ENCODE measurements at regions not wholly inside any gene's neighbourhood (a gene's known extent, or its start where the extent isn't known, plus 50 kb on each side); places are given as distances from the start of the nearest gene placed in this dataset.

GRCh38 chrX:124239911-124240310 is 92.5 kb upstream of the TEX13D start:
- TF ChIP-seq POLR2A (IDR thresholded peaks at IDR 0.05; ENCODE audit: low read depth, low read length) (no peak), CTCF (conservative IDR thresholded peaks at IDR 0.05; ENCODE audit: low read depth, low read length) (no peak), RAD21 (IDR thresholded peaks at IDR 0.05; ENCODE audit: low read length) (no peak), MXI1 (IDR thresholded peaks at IDR 0.05; ENCODE audit: borderline replicate concordance, low read depth, low read length) (no peak), BHLHE40 (IDR thresholded peaks at IDR 0.05; ENCODE audit: low read depth, low read length) (no peak), SMC3 (IDR thresholded peaks at IDR 0.05; ENCODE audit: low read depth, low read length) (no peak), RCOR1 (IDR thresholded peaks at IDR 0.05; ENCODE audit: insufficient replicate concordance, low read length) (no peak), FOS (IDR thresholded peaks at IDR 0.05; ENCODE audit: low read depth, low read length) (no peak), MAZ (IDR thresholded peaks at IDR 0.05; ENCODE audit: borderline replicate concordance, low read depth, low read length) (no peak), ELK1 (IDR thresholded peaks at IDR 0.05; ENCODE audit: borderline replicate concordance, low read depth, low read length) (no peak), CHD1 (IDR thresholded peaks at IDR 0.05; ENCODE audit: low read depth, low read length) (no peak)
- TF ChIP-seq, protein P1, sequence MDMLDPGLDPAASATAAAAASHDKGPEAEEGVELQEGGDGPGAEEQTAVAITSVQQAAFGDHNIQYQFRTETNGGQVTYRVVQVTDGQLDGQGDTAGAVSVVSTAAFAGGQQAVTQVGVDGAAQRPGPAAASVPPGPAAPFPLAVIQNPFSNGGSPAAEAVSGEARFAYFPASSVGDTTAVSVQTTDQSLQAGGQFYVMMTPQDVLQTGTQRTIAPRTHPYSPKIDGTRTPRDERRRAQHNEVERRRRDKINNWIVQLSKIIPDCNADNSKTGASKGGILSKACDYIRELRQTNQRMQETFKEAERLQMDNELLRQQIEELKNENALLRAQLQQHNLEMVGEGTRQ (IDR thresholded peaks at IDR 0.05; ENCODE audit: low read depth, low read length): no peak

Data from IMR-90 (cell line).